ENCODE measurements at regions not wholly inside any gene's neighbourhood (a gene's known extent, or its start where the extent isn't known, plus 50 kb on each side); places are given as distances from the start of the nearest gene placed in this dataset.
"Not testable (repeated sequence)": the region's sequence is repeated elsewhere in the genome, so short reads cannot be mapped to it uniquely, and the experiment has no call there.

DNA sequence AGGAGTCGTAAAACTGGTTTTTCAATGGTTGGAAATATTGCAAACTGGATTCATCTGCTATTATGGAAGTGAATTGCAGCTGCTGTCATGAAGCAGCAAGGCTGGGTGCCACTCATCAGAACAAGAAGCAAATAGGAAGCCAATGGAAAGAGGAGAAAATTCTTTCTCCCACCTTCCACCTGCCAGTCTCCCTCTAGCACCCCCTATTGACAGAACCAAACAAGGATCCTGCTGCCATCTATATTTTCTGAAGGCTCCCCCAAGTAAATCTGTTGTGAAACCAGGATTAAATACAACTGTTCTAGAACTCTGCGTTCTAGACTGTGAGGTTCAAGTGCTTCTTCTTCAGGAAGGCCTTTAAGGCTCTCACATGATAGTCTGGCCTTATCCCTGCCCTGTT is 286.6 kb downstream of the AACS start:
- H3K36me3 Mint-ChIP-seq (ENCODE audit: insufficient read depth): no peaks in the 10 kb centered on the region
- no peak for DNase-seq (ENCODE audit: low spot score, unreplicated experiment)
- no peaks in the 10 kb centered on the region for H3K9me3 Mint-ChIP-seq (ENCODE audit: low read depth)
- H3K27me3 Mint-ChIP-seq: no peaks in the 10 kb centered on the region
- no peak overlapping the region for H3K4me3 Mint-ChIP-seq (ENCODE audit: low read depth)
- H3K4me1 Mint-ChIP-seq (ENCODE audit: low read depth): peaks cover 6% of the 10 kb centered on the region
- no peak for TF ChIP-seq CTCF (IDR thresholded peaks at IDR 0.05; ENCODE audit: unreplicated experiment)
- no peak overlapping the region for H3K27ac Mint-ChIP-seq

- DNase-seq (ENCODE audit: low spot score, unreplicated experiment); H3K4me1 Mint-ChIP-seq (ENCODE audit: low read depth); H3K27me3 Mint-ChIP-seq; H3K4me3 Mint-ChIP-seq (ENCODE audit: low read depth); H3K36me3 Mint-ChIP-seq (ENCODE audit: insufficient read depth); H3K27ac Mint-ChIP-seq; H3K9me3 Mint-ChIP-seq (ENCODE audit: low read depth): not testable (repeated sequence)
Measured at GRCh38 chr12:125353002-125353401, 287.8 kb downstream of the AACS start.

DNA sequence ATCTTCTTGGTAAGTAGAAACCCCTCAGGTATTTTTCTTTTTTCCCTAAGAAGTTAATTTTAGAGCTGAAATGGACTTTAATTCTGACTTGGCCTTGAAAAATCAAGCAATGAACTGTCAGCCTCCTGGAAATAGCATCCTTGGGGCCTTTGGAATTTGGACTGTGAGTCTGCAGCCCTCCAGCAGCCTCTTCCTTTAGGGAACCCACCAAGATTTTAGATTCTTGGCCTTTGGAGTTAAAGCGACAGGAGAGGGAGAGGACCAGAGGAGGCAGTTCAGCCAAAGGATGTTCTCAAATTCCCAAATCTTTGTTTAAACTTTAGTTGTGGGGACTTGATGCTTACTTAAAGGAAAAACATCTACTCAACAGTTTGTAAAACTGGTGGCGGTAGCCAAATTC is 288.6 kb downstream of the AACS start:
- DNase-seq (ENCODE audit: low spot score, unreplicated experiment): no peak
- H3K36me3 Mint-ChIP-seq (ENCODE audit: insufficient read depth): no peaks in the 10 kb centered on the region
- H3K9me3 Mint-ChIP-seq (ENCODE audit: low read depth): no peaks in the 10 kb centered on the region
- no peaks in the 10 kb centered on the region for H3K27me3 Mint-ChIP-seq
- no peak overlapping the region for H3K4me3 Mint-ChIP-seq (ENCODE audit: low read depth)
- peaks cover 6% of the 10 kb centered on the region for H3K4me1 Mint-ChIP-seq (ENCODE audit: low read depth)
- H3K27ac Mint-ChIP-seq: no peak overlapping the region
- TF ChIP-seq CTCF (IDR thresholded peaks at IDR 0.05; ENCODE audit: unreplicated experiment): no peak

DNA sequence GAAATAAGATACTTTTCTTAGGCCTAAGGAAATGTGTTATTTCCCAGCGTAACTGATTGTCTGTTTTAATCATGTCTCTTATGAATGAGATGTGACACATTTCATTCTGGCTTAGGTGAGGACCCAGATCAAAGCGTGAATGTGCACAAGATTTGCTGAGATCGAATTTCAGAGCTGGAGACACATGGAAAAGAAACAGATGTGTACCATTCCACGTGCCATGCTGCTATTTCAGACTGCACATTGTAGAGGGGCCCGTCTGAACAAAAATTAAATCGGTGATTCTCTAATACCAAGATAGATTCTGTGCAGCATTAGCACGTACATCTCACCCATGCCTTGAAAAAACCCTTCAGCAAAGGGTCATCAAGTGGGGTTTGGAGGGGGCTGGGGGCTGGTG is 290.4 kb downstream of the AACS start:
- no peak for TF ChIP-seq CTCF (IDR thresholded peaks at IDR 0.05; ENCODE audit: unreplicated experiment)

GRCh38 chr12:125356111-125356510 is 290.9 kb downstream of the AACS start:
- H3K4me1 Mint-ChIP-seq (ENCODE audit: low read depth): peaks cover 6% of the 10 kb centered on the region
- no peak for TF ChIP-seq CTCF (IDR thresholded peaks at IDR 0.05; ENCODE audit: unreplicated experiment)
- H3K4me3 Mint-ChIP-seq (ENCODE audit: low read depth): no peak overlapping the region
- no peaks in the 10 kb centered on the region for H3K9me3 Mint-ChIP-seq (ENCODE audit: low read depth)
- no peak overlapping the region for H3K27ac Mint-ChIP-seq
- no peak for DNase-seq (ENCODE audit: low spot score, unreplicated experiment)
- no peaks in the 10 kb centered on the region for H3K27me3 Mint-ChIP-seq
- H3K36me3 Mint-ChIP-seq (ENCODE audit: insufficient read depth): no peaks in the 10 kb centered on the region

More for the DNA sequence above, 290.4 kb downstream of the AACS start:
- Mint-ChIP-seq H3K9me3 (ENCODE audit: low read depth) (no peaks in the 10 kb centered on the region), H3K27ac (no peak overlapping the region), H3K4me3 (ENCODE audit: low read depth) (no peak overlapping the region), H3K36me3 (ENCODE audit: insufficient read depth) (no peaks in the 10 kb centered on the region), H3K27me3 (no peaks in the 10 kb centered on the region), H3K4me1 (ENCODE audit: low read depth) (peaks cover 6% of the 10 kb centered on the region)
- DNase-seq (ENCODE audit: low spot score, unreplicated experiment): no peak

DNA sequence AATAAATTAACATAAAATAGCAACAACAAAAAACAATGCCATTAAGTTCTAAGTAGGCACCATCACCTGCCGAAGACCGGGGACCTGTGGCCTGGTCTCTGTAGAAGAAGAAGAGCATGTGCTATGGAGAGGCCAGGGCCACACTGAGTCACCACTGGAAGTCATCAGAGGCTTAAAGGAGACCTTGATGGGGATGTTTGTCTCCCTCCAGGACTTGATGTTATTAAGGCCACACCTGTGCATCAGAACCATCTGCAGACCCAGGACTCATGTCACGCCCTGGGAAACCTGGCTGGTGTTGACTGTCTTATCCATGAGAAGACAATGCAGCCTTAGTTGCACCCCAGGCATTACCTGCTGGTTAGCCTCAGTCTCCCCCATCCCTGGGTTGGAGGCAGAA is 292.3 kb downstream of the AACS start:
- no peak for DNase-seq (ENCODE audit: low spot score, unreplicated experiment)

More for the DNA sequence above, 292.3 kb downstream of the AACS start:
- Mint-ChIP-seq H3K9me3 (ENCODE audit: low read depth) (no peaks in the 10 kb centered on the region), H3K4me3 (ENCODE audit: low read depth) (no peak overlapping the region), H3K4me1 (ENCODE audit: low read depth) (peaks cover 6% of the 10 kb centered on the region), H3K36me3 (ENCODE audit: insufficient read depth) (no peaks in the 10 kb centered on the region), H3K27me3 (no peaks in the 10 kb centered on the region), H3K27ac (no peak overlapping the region)
- no peak for TF ChIP-seq CTCF (IDR thresholded peaks at IDR 0.05; ENCODE audit: unreplicated experiment)

Data from progenitor cell of endocrine pancreas (in vitro differentiated cells).